Transverse colon (tissue), 4 donors: ENCODE measurements at regions not wholly inside any gene's neighbourhood (a gene's known extent, or its start where the extent isn't known, plus 50 kb on each side); places are given as distances from the start of the nearest gene placed in this dataset.
"Not testable (repeated sequence)": the region's sequence is repeated elsewhere in the genome, so short reads cannot be mapped to it uniquely, and the experiment has no call there.

Experiments
- CTCF ChIP-seq, 5 experiments: fragments of 200-600 bp in 3 of 5; fragments of 450-650 bp in 2 of 5; sonication (generic) in 3 of 5; IDR thresholded peaks; 1 replicate in 2 of 5; 2 replicates in 3 of 5; pipeline ENCODE4 v1.5.1; 2016 to 2017; ENCODE audit warnings: antibody characterized with exemption in 5 of 5, inconsistent platforms in 3 of 5, mild to moderate bottlenecking in 2 of 5, moderate library complexity in 1 of 5
- EP300 ChIP-seq: sonication (generic); formaldehyde crosslinking; IDR thresholded peaks from one replicate; pipeline ENCODE4 v1.6.1; 2017; ENCODE audit warnings: antibody characterized with exemption, low read depth
- POLR2A ChIP-seq: fragments of 450-650 bp; IDR thresholded peaks from one replicate; pipeline ENCODE4 v1.6.1; 2016; ENCODE audit warnings: antibody characterized with exemption, mild to moderate bottlenecking, moderate library complexity
- POLR2AphosphoS5 ChIP-seq, 3 donors: sonication (generic); formaldehyde crosslinking; IDR thresholded peaks; one replicate each; pipeline ENCODE4 v1.6.1; 2016; ENCODE audit warnings: antibody characterized with exemption in 3 of 3

- TF ChIP-seq POLR2A; POLR2AphosphoS5 (IDR thresholded peaks at IDR 0.05); CTCF (IDR thresholded peaks at IDR 0.05); EP300: not testable (repeated sequence)
These were observed 1793.4 kb downstream of the OLFM4 start for GRCh38 chr13:54821938-54822470.
